ENCODE measurements at regions not wholly inside any gene's neighbourhood (a gene's known extent, or its start where the extent isn't known, plus 50 kb on each side); places are given as distances from the start of the nearest gene placed in this dataset.

DNA sequence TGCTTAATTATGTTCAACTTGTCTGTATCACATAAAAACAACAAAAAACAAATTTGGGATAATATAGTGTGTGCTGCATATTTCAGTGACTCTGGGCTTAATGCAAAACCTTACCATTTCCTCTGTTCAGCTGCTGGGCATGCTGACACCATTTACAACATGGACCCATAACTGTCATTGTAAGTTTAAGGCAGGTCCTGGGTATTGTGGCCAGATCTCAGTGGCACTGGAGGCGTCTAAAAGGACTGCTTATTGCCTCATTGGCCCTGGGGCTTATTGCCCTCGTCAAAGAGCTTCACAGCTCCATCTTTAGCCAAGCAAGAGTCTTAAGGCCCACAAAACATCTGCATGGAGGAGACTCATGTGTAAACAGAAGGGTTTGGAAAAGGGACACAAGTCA, 390.2 kb downstream of the NR2F2 start:
- no peaks in the 10 kb centered on the region for H3K36me3 ChIP-seq (ENCODE audit: control insufficient read depth, insufficient read depth, low read length)
- peaks cover 2% of the 10 kb centered on the region for H3K27me3 ChIP-seq (ENCODE audit: control insufficient read depth, insufficient read depth, low read length)
- no peak overlapping the region for H3K4me3 ChIP-seq (ENCODE audit: low read depth, low read length)
- no peak overlapping the region for H3K9ac ChIP-seq (ENCODE audit: low read depth, low read length)
- no peaks in the 10 kb centered on the region for H3K9me3 ChIP-seq (ENCODE audit: control insufficient read depth, insufficient read depth, low read length)
- H3K4me1 ChIP-seq (ENCODE audit: control insufficient read depth, insufficient read depth, low read length): no peaks in the 10 kb centered on the region

DNA sequence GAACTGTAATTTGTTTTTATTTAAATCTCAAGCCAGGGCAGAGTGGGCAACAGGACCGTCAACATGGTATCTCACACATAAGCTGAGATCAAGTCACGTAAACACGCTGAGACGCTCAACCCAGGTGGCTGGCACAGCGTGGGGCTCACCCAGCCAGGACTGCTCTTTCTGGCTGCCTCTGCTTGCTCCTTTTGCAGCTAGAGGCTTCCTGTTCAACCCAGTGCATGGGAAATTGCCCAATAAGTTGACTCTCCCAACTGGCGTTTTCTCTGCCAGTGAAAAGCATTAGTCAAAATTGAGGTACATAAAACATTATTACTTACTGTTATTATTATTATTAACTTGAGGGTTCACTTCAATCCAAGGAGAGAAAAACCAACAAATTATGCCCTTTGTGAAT, 398.1 kb downstream of the NR2F2 start:
- Histone ChIP-seq H3K9ac (ENCODE audit: low read depth, low read length) (no peak overlapping the region), H3K4me1 (ENCODE audit: control insufficient read depth, insufficient read depth, low read length) (no peaks in the 10 kb centered on the region), H3K4me3 (ENCODE audit: low read depth, low read length) (no peak overlapping the region), H3K9me3 (ENCODE audit: control insufficient read depth, insufficient read depth, low read length) (no peaks in the 10 kb centered on the region), H3K27me3 (ENCODE audit: control insufficient read depth, insufficient read depth, low read length) (no peaks in the 10 kb centered on the region), H3K36me3 (ENCODE audit: control insufficient read depth, insufficient read depth, low read length) (no peaks in the 10 kb centered on the region)

DNA sequence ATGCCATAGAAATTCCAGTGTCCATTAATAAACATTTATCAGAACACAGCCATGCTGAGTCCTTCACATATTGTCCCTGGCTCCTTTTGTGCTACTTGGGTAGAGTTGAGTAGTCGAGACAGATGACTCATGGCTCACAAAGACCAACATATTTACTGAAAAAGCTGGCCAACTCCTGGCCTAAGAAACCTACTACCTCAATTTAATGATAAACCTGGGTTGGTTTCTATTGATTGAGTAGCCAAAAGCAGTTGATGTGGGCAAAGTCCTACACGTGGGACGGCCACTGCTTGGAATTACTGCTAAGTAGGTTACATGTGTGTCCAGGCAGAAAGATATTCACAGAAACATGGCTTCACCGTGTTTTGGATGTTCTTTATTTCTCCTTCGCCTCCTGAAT, 402.2 kb downstream of the NR2F2 start:
- Histone ChIP-seq H3K36me3 (ENCODE audit: control insufficient read depth, insufficient read depth, low read length) (no peaks in the 10 kb centered on the region), H3K27me3 (ENCODE audit: control insufficient read depth, insufficient read depth, low read length) (no peaks in the 10 kb centered on the region), H3K9me3 (ENCODE audit: control insufficient read depth, insufficient read depth, low read length) (no peaks in the 10 kb centered on the region), H3K9ac (ENCODE audit: low read depth, low read length) (no peak overlapping the region), H3K4me3 (ENCODE audit: low read depth, low read length) (no peak overlapping the region), H3K4me1 (ENCODE audit: control insufficient read depth, insufficient read depth, low read length) (peaks cover 7% of the 10 kb centered on the region)

DNA sequence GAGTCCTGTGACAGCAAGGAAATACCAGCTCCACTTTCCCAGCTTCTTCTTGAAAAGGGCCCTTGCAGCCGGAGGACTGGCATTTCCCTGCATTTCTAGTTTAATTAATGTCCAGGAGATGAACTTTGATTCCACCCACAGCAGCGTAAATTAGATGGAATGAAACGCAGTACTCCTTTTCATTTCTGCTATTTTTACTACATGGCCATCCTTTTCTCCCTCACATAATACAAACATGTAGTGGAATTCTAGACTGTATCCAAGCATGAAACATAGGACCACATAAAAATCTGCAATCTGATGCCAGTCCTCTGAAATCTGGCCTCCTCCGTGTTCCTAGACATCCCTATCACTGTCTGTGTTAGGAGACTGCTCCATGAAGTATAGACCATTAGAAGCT, 403.2 kb downstream of the NR2F2 start:
- no peaks in the 10 kb centered on the region for H3K9me3 ChIP-seq (ENCODE audit: control insufficient read depth, insufficient read depth, low read length)
- no peaks in the 10 kb centered on the region for H3K27me3 ChIP-seq (ENCODE audit: control insufficient read depth, insufficient read depth, low read length)
- H3K36me3 ChIP-seq (ENCODE audit: control insufficient read depth, insufficient read depth, low read length): no peaks in the 10 kb centered on the region
- H3K4me1 ChIP-seq (ENCODE audit: control insufficient read depth, insufficient read depth, low read length): peaks cover 7% of the 10 kb centered on the region
- no peak overlapping the region for H3K4me3 ChIP-seq (ENCODE audit: low read depth, low read length)
- no peak overlapping the region for H3K9ac ChIP-seq (ENCODE audit: low read depth, low read length)

DNA sequence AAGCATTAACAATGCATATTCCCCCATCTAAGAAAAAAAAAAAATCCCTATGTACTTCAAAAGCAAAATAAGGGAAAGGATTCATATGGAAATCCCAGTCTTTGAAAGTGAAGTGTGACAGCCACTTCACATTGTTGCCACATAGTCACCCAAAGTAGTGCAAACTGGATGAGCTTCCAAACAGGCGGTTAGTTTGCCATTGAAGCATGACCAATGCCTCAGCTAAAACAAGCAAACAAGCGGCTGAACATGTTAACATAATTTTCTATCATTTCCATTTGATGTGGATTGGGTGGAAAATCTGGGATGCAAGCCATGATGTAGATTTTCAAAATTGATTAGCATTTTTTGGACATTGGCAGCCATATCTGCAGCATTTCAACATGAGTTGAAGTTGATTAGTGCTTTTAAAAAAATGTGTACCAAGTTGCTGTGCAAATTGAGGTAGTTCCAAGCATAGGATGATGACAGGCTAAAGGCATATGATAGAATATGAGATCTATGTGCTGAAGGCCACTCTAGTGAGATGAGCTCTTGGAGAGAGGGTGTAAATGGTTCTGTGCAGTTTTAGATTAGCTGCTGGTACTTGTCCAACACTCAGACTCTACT, 405.2 kb downstream of the NR2F2 start:
- H3K9me3 ChIP-seq (ENCODE audit: control insufficient read depth, insufficient read depth, low read length): no peaks in the 10 kb centered on the region
- no peak overlapping the region for H3K4me3 ChIP-seq (ENCODE audit: low read depth, low read length)
- no peaks in the 10 kb centered on the region for H3K27me3 ChIP-seq (ENCODE audit: control insufficient read depth, insufficient read depth, low read length)
- H3K4me1 ChIP-seq (ENCODE audit: control insufficient read depth, insufficient read depth, low read length): peaks cover 7% of the 10 kb centered on the region
- H3K36me3 ChIP-seq (ENCODE audit: control insufficient read depth, insufficient read depth, low read length): no peaks in the 10 kb centered on the region
- H3K9ac ChIP-seq (ENCODE audit: low read depth, low read length): no peak overlapping the region

DNA sequence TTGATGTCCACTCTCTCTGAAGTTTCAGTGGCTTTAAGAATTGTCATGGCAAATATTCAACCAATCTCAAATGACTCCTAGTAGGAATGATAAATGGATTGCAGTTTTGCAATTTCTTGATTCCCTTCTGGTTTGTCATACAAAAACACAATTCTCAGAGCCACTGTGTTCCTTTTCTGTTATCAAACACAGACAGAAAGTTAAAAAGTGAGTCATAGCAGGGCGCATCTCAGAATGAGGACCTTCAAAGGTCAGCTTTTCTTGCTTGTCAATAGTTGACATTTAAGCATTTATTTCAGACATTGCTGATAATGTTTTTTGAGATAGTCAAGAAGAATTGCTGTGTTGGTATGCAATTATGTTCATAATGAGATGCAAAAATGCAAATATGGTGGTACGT, 405.9 kb downstream of the NR2F2 start:
- no peaks in the 10 kb centered on the region for H3K9me3 ChIP-seq (ENCODE audit: control insufficient read depth, insufficient read depth, low read length)
- peaks cover 7% of the 10 kb centered on the region for H3K4me1 ChIP-seq (ENCODE audit: control insufficient read depth, insufficient read depth, low read length)
- no peak overlapping the region for H3K4me3 ChIP-seq (ENCODE audit: low read depth, low read length)
- no peaks in the 10 kb centered on the region for H3K27me3 ChIP-seq (ENCODE audit: control insufficient read depth, insufficient read depth, low read length)
- H3K9ac ChIP-seq (ENCODE audit: low read depth, low read length): no peak overlapping the region
- no peaks in the 10 kb centered on the region for H3K36me3 ChIP-seq (ENCODE audit: control insufficient read depth, insufficient read depth, low read length)

DNA sequence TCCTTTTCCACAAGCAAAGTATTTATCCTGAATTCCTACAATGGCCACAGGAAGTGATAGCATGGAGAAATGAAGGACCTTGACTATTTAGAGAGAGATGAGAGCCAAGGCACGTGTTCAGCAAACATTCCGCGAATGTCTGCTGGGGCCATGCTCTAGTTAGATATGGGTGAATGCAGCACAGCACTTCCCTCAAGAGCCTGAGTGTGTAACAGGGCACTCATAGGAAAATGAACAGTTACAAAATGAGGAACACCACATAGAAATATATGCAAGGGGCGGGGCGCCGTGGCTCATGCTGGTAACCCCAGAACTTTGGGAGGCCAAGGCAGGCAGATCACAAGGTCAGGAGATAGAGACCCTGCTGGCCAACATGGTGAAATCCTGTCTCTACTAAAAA, 406.9 kb downstream of the NR2F2 start:
- no peaks in the 10 kb centered on the region for H3K36me3 ChIP-seq (ENCODE audit: control insufficient read depth, insufficient read depth, low read length)
- H3K27me3 ChIP-seq (ENCODE audit: control insufficient read depth, insufficient read depth, low read length): no peaks in the 10 kb centered on the region
- peaks cover 7% of the 10 kb centered on the region for H3K4me1 ChIP-seq (ENCODE audit: control insufficient read depth, insufficient read depth, low read length)
- no peak overlapping the region for H3K9ac ChIP-seq (ENCODE audit: low read depth, low read length)
- H3K4me3 ChIP-seq (ENCODE audit: low read depth, low read length): no peak overlapping the region
- no peaks in the 10 kb centered on the region for H3K9me3 ChIP-seq (ENCODE audit: control insufficient read depth, insufficient read depth, low read length)

DNA sequence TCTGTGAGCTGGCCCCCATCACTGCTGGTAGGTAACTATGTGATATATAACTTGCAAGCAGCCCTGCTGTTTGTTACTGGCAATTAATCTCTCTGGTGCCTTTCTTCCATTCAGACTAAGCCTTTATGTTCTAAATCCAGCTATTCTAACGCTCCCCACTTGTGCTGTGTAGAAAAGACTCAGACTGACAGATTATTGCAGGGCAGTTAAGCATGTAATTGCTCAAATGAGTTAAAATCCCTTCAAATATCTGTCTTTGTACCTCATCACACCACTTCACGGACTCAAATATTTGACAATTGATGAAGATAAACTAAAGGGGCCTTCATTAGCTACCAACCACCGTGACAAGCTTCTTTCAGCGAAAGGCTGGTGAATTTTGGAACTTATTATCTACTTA, 416.2 kb downstream of the NR2F2 start:
- no peaks in the 10 kb centered on the region for H3K27me3 ChIP-seq (ENCODE audit: control insufficient read depth, insufficient read depth, low read length)
- no peak overlapping the region for H3K4me3 ChIP-seq (ENCODE audit: low read depth, low read length)
- H3K9me3 ChIP-seq (ENCODE audit: control insufficient read depth, insufficient read depth, low read length): no peaks in the 10 kb centered on the region
- H3K4me1 ChIP-seq (ENCODE audit: control insufficient read depth, insufficient read depth, low read length): no peaks in the 10 kb centered on the region
- no peak overlapping the region for H3K9ac ChIP-seq (ENCODE audit: low read depth, low read length)
- H3K36me3 ChIP-seq (ENCODE audit: control insufficient read depth, insufficient read depth, low read length): no peaks in the 10 kb centered on the region

DNA sequence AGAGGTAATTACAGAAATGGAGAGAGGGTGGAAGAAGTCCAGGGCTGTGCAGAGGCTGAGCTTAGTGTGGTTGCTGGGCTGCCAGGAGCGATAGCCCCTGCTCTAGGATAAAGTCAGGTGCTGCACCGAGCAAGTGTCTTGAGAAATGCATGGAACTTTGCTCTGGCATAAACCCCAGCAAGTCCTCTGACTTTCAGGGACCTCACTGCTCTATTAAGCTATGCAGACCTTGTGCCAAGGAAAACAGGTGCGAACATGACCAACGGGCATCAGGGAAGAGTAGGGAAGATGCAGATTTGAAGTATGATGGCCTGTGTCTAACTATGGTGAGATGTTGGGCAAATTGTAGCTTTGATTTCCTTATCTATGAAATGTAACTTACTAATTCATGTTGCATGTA, 416.8 kb downstream of the NR2F2 start:
- Histone ChIP-seq H3K4me1 (ENCODE audit: control insufficient read depth, insufficient read depth, low read length) (no peaks in the 10 kb centered on the region), H3K9ac (ENCODE audit: low read depth, low read length) (no peak overlapping the region), H3K27me3 (ENCODE audit: control insufficient read depth, insufficient read depth, low read length) (no peaks in the 10 kb centered on the region), H3K36me3 (ENCODE audit: control insufficient read depth, insufficient read depth, low read length) (no peaks in the 10 kb centered on the region), H3K9me3 (ENCODE audit: control insufficient read depth, insufficient read depth, low read length) (no peaks in the 10 kb centered on the region), H3K4me3 (ENCODE audit: low read depth, low read length) (no peak overlapping the region)

DNA sequence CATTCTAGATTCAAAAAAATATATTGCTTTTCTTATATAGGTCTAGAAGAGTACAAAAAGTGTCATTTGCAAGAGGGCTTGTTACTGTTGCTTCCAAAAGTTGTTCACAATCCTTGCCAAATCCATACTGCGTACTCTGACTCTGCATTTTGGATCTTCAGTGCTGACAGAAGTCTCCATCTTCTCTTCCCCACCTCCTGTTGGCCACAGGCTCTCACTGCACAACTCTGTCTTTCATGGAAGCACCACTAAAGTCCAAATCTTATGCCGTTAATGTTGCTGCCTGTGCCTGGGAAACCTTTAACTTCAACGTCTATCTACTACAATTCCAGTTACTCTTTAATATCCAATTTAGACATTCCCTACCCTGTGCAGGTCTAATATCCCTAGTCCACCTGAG, 419.9 kb downstream of the NR2F2 start:
- Histone ChIP-seq H3K27me3 (ENCODE audit: control insufficient read depth, insufficient read depth, low read length) (no peaks in the 10 kb centered on the region), H3K9me3 (ENCODE audit: control insufficient read depth, insufficient read depth, low read length) (no peaks in the 10 kb centered on the region), H3K4me1 (ENCODE audit: control insufficient read depth, insufficient read depth, low read length) (no peaks in the 10 kb centered on the region), H3K36me3 (ENCODE audit: control insufficient read depth, insufficient read depth, low read length) (no peaks in the 10 kb centered on the region), H3K9ac (ENCODE audit: low read depth, low read length) (no peak overlapping the region), H3K4me3 (ENCODE audit: low read depth, low read length) (no peak overlapping the region)

DNA sequence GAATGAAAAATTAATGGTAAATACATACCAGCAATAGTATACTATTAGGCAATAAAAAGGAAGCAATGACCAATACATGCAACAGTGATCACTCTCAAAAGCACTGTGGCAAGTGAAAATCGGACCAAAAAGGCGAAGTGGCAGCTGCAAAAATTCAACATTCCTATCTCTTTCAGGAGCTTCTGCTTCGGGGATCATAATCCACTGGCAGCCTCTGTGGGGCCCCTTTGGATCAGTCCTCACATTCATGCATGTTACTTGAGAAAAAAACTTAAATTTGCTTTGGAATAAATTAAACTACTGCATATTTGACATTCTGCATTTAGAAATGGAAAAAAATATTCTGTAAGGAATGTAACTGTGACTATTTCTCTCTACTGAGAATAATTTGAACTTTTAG, 425.6 kb downstream of the NR2F2 start:
- no peak overlapping the region for H3K9ac ChIP-seq (ENCODE audit: low read depth, low read length)
- H3K9me3 ChIP-seq (ENCODE audit: control insufficient read depth, insufficient read depth, low read length): no peaks in the 10 kb centered on the region
- no peaks in the 10 kb centered on the region for H3K4me1 ChIP-seq (ENCODE audit: control insufficient read depth, insufficient read depth, low read length)
- H3K4me3 ChIP-seq (ENCODE audit: low read depth, low read length): no peak overlapping the region
- no peaks in the 10 kb centered on the region for H3K27me3 ChIP-seq (ENCODE audit: control insufficient read depth, insufficient read depth, low read length)
- H3K36me3 ChIP-seq (ENCODE audit: control insufficient read depth, insufficient read depth, low read length): no peaks in the 10 kb centered on the region

DNA sequence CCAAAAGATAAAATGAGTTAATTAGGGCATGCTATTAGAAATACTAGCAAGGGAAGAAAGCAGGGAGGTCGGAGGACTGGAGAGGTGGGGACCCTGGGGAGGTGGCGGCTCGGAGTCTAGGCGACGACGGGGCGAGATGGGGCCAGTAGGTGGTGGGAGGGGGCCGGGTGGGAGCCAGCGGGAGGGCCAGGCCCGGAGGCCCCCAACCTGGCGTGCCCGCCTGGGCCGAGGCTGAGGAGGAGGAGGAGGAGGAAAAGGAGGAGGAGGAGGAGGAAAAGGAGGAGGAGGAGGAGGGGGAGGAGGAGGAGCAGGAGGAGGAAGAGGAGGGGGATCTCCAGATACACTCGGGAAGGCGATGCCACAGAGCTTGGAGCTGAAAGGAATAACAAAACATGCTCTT, 426.2 kb downstream of the NR2F2 start:
- Histone ChIP-seq H3K9me3 (ENCODE audit: control insufficient read depth, insufficient read depth, low read length) (no peaks in the 10 kb centered on the region), H3K27me3 (ENCODE audit: control insufficient read depth, insufficient read depth, low read length) (no peaks in the 10 kb centered on the region), H3K36me3 (ENCODE audit: control insufficient read depth, insufficient read depth, low read length) (no peaks in the 10 kb centered on the region), H3K9ac (ENCODE audit: low read depth, low read length) (no peak overlapping the region), H3K4me1 (ENCODE audit: control insufficient read depth, insufficient read depth, low read length) (no peaks in the 10 kb centered on the region), H3K4me3 (ENCODE audit: low read depth, low read length) (no peak overlapping the region)

DNA sequence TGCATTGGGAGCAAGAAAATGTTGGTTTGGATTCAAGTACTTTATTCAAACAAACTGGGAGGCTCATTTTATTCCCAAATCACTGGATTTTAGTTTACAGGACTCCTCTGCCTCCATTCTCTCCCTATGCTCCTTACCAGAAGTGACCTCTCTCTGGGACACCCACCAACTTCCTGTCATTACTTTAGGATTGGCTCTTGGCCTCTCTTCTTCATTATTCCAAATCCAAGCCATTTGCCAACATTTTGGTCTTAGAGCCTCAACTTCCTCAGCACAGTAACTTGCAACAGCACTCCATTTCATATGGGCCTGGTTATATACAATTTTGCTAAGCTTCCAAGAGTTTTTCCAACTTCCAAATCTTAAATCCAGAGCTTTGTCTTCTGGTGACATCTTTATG, 432.1 kb downstream of the NR2F2 start:
- H3K4me1 ChIP-seq (ENCODE audit: control insufficient read depth, insufficient read depth, low read length): no peaks in the 10 kb centered on the region
- H3K36me3 ChIP-seq (ENCODE audit: control insufficient read depth, insufficient read depth, low read length): no peaks in the 10 kb centered on the region
- H3K9me3 ChIP-seq (ENCODE audit: control insufficient read depth, insufficient read depth, low read length): no peaks in the 10 kb centered on the region
- H3K27me3 ChIP-seq (ENCODE audit: control insufficient read depth, insufficient read depth, low read length): no peaks in the 10 kb centered on the region
- no peak overlapping the region for H3K9ac ChIP-seq (ENCODE audit: low read depth, low read length)
- H3K4me3 ChIP-seq (ENCODE audit: low read depth, low read length): no peak overlapping the region
